ENCODE measurements at regions not wholly inside any gene's neighbourhood (a gene's known extent, or its start where the extent isn't known, plus 50 kb on each side); places are given as distances from the start of the nearest gene placed in this dataset.

DNA sequence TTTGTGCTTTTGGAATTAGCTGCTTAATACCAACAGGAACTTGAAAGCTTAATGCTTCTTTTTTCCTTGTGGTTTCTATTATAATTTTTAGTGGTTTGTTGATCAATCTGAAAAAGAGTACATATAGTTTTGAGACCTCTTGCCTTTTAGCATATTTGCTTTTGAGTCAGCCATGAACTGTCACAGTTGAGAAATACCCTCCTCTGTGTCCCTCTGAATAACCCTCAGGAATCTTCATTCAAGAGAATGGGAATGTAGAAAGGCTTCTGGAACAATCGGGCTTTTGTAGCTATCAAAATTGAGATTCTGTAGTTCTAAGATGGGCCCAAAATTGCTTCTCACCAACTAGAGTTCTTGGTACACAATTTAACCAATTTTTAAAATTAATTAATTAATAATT, 451.1 kb upstream of the TRIB2 start:
- DNase-seq, result no peak
- H3K4me1 ChIP-seq (replicated peaks in 1 of 2), result no peaks in the 10 kb centered on the region
- H3K27me3 ChIP-seq, result no peaks in the 10 kb centered on the region
- TF ChIP-seq POLR2A (IDR thresholded peaks at IDR 0.05), result no peak
- TF ChIP-seq CTCF (IDR thresholded peaks at IDR 0.05), result no peak
- H3K27ac ChIP-seq, result no peak overlapping the region
- 86 to 100% (median 90%) methylated on average over 1 of the region's 1 CpG for WGBS, 4 donors
- no peaks in the 10 kb centered on the region for H3K36me3 ChIP-seq (replicated peaks in 1 of 2)
- no peaks in the 10 kb centered on the region for H3K9me3 ChIP-seq (replicated peaks in 1 of 3)
- intact Hi-C loops (cut with DNase I), result no loop called here
- H3K4me3 ChIP-seq, result no peak overlapping the region

DNA sequence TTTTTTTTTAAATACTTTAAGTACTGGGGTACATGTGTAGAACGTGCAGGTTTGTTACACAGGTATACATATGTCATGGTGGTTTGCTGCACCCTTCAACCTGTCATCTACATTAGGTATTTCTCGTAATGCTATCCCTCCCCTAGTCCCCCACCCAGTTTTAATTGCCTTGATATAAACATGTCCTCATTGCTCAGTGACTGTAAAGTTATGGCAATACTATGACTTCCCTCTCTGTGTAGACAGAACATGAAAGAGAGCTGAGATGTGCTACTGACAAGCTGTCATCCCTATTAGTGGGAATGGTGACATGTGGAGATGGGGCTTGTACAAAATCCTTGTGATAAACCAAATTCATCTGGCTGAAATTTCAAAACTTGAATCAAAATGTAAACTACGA, 449.7 kb upstream of the TRIB2 start:
- Histone ChIP-seq H3K36me3 (replicated peaks in 1 of 2) (no peaks in the 10 kb centered on the region), H3K27ac (no peak overlapping the region), H3K4me3 (no peak overlapping the region), H3K4me1 (replicated peaks in 1 of 2) (no peaks in the 10 kb centered on the region), H3K27me3 (no peaks in the 10 kb centered on the region), H3K9me3 (replicated peaks in 1 of 3) (no peaks in the 10 kb centered on the region)
- intact Hi-C loops (cut with DNase I), result no loop called here
- WGBS, 4 donors, result 95 to 98% (median 97%) methylated on average over 3 of the region's 3 CpGs
- no peak for TF ChIP-seq CTCF (IDR thresholded peaks at IDR 0.05)
- TF ChIP-seq POLR2A (IDR thresholded peaks at IDR 0.05), result no peak
- no peak for DNase-seq

DNA sequence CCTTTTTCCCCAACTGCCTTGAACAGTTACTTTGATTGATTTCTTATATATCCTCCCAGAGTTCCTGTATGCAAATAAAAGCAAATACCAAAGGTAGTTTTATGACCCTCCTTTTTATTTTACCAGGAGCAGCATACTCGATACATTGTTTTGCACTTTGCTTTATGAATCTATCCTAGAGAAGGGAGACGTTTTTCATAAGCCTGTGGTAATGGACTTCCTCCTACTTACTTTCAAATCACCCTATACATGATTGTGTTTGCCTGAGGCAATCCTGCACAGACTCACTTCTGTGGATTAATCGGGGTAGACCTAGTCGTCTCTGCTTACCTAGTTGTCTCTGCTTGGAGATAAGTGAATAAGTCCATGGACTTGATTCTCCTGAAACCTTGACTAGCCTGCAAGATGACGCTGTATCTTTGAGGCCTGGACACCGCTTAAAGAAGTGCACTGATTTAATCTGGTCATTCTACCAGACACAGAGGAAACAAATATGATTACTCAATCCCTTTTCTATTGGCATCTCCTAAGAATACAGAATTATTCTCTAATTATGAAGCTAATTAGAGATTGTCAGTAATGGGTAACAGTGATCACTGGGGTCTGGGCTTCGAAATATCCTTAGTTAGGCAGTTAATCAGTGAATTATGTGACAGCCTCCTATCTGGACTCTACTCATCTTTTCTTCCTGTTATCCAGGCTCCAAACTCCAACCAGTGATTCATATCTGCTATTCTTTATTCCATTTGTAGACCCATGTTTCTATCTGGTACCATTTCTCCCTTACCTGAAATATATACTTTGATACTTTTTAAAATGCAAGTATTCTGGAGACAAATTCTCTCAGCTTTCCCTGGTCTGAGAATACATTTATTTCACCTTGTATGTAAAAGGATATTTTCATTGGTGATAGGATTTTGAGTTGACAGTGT, 447.4 kb upstream of the TRIB2 start:
- Histone ChIP-seq H3K27ac (no peak overlapping the region), H3K4me3 (no peak overlapping the region), H3K36me3 (replicated peaks in 1 of 2) (no peaks in the 10 kb centered on the region), H3K4me1 (replicated peaks in 1 of 2) (no peaks in the 10 kb centered on the region), H3K27me3 (no peaks in the 10 kb centered on the region), H3K9me3 (replicated peaks in 1 of 3) (no peaks in the 10 kb centered on the region)
- no peak for DNase-seq
- intact Hi-C loops (cut with DNase I), result no loop called here
- WGBS, 4 donors, result 76 to 89% (median 80%) methylated on average over 7 of the region's 7 CpGs
- TF ChIP-seq CTCF (IDR thresholded peaks at IDR 0.05) (no peak), POLR2A (IDR thresholded peaks at IDR 0.05) (no peak)

GRCh38 chr2:12270876-12271588, 445.7 kb upstream of the TRIB2 start:
- WGBS, 4 donors, result 63 to 80% (median 73%) methylated on average over 4 of the region's 4 CpGs
- intact Hi-C loops (cut with DNase I), result no loop called here
- Histone ChIP-seq H3K4me1 (replicated peaks in 1 of 2) (no peaks in the 10 kb centered on the region), H3K9me3 (replicated peaks in 1 of 3) (no peaks in the 10 kb centered on the region), H3K4me3 (no peak overlapping the region), H3K36me3 (replicated peaks in 1 of 2) (no peaks in the 10 kb centered on the region), H3K27ac (no peak overlapping the region), H3K27me3 (no peaks in the 10 kb centered on the region)
- TF ChIP-seq CTCF (IDR thresholded peaks at IDR 0.05) (no peak), POLR2A (IDR thresholded peaks at IDR 0.05) (no peak)
- DNase-seq, result no peak
